ENCODE measurements at regions not wholly inside any gene's neighbourhood (a gene's known extent, or its start where the extent isn't known, plus 50 kb on each side); places are given as distances from the start of the nearest gene placed in this dataset.

- Histone ChIP-seq H3K4me1 (ENCODE audit: control insufficient read depth in 1 of 2, insufficient read depth in 2 of 2, low read length in 2 of 2) (no peaks in the 10 kb centered on the region), H3K14ac (ENCODE audit: low read length) (no peak overlapping the region), H4K8ac (ENCODE audit: low read depth, low read length) (no peak overlapping the region), H4K91ac (ENCODE audit: low read depth, low read length) (no peak overlapping the region), H2BK12ac (ENCODE audit: low read length) (no peak overlapping the region), H2AFZ (ENCODE audit: insufficient read depth, low read length, poor library complexity) (no peak overlapping the region), H3K23ac (ENCODE audit: low read length) (no peak overlapping the region), H3K4me2 (ENCODE audit: low read length) (no peak overlapping the region), H2BK5ac (ENCODE audit: low read depth, low read length, poor library complexity) (no peak overlapping the region), H3K9me3 (ENCODE audit: insufficient read depth, low read depth, low read length) (no peaks in the 10 kb centered on the region), H3K9ac (ENCODE audit: low read length) (no peak overlapping the region), H3K79me1 (ENCODE audit: low read length) (no peaks in the 10 kb centered on the region), H3K18ac (ENCODE audit: low read length) (no peak overlapping the region), H3K4me3 (ENCODE audit: low read depth, low read length) (no peak overlapping the region), H4K12ac (ENCODE audit: low read depth, low read length) (no peak overlapping the region), H3K36me3 (ENCODE audit: control insufficient read depth in 1 of 2, insufficient read depth in 2 of 2, low read length in 2 of 2) (no peaks in the 10 kb centered on the region), H3K79me2 (ENCODE audit: control insufficient read depth, insufficient read depth, low read length, poor library complexity) (no peaks in the 10 kb centered on the region), H2AK5ac (ENCODE audit: low read length) (no peak overlapping the region), H3K4ac (ENCODE audit: low read depth, low read length) (no peak overlapping the region), H2BK120ac (ENCODE audit: insufficient read depth, low read length, poor library complexity) (no peak overlapping the region), H3K27ac (ENCODE audit: low read depth, low read length) (no peak overlapping the region), H3K27me3 (ENCODE audit: insufficient read depth, low read length) (no peaks in the 10 kb centered on the region)
- no CpG with 5 or more reads among the region's 6 CpGs for WGBS (ENCODE audit: extremely low coverage, insufficient coverage, insufficient read length)
- no peak for DNase-seq
Observed at GRCh38 chr10:85168243-85168642, 839.9 kb downstream of the CCSER2 start.

DNA sequence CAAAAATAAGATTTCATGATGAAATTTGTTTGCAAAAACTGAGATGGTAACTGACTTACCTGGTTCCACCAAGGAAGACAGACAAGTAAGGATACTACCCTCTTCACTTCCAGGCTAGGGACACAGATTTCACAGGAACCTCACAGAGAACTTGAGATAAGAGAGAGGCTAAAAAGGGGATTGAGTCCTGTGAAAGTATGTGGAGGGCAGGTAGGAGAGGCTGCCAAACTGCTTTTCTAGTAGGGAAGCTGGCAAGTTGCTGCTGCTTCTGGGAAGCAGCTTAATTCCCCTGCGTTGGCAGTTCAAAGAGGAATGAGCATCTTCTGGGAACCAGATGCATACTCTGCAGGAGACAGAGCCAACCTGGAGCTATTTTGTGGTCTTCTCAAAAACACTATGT, 841.6 kb downstream of the CCSER2 start:
- no peaks in the 10 kb centered on the region for H3K4me1 ChIP-seq (ENCODE audit: control insufficient read depth in 1 of 2, insufficient read depth in 2 of 2, low read length in 2 of 2)
- H2BK120ac ChIP-seq (ENCODE audit: insufficient read depth, low read length, poor library complexity), result no peak overlapping the region
- H3K27me3 ChIP-seq (ENCODE audit: insufficient read depth, low read length), result no peaks in the 10 kb centered on the region
- no peak overlapping the region for H4K91ac ChIP-seq (ENCODE audit: low read depth, low read length)
- H4K8ac ChIP-seq (ENCODE audit: low read depth, low read length), result no peak overlapping the region
- no peak overlapping the region for H3K23ac ChIP-seq (ENCODE audit: low read length)
- no peak overlapping the region for H2BK12ac ChIP-seq (ENCODE audit: low read length)
- H3K4ac ChIP-seq (ENCODE audit: low read depth, low read length), result no peak overlapping the region
- H3K18ac ChIP-seq (ENCODE audit: low read length), result no peak overlapping the region
- H2BK5ac ChIP-seq (ENCODE audit: low read depth, low read length, poor library complexity), result no peak overlapping the region
- H3K27ac ChIP-seq (ENCODE audit: low read depth, low read length), result no peak overlapping the region
- H2AFZ ChIP-seq (ENCODE audit: insufficient read depth, low read length, poor library complexity), result no peak overlapping the region
- no peak overlapping the region for H2AK5ac ChIP-seq (ENCODE audit: low read length)
- no CpG with 5 or more reads among the region's 1 CpG for WGBS (ENCODE audit: extremely low coverage, insufficient coverage, insufficient read length)
- no peaks in the 10 kb centered on the region for H3K9me3 ChIP-seq (ENCODE audit: insufficient read depth, low read depth, low read length)
- DNase-seq, result no peak
- H4K12ac ChIP-seq (ENCODE audit: low read depth, low read length), result no peak overlapping the region
- no peaks in the 10 kb centered on the region for H3K36me3 ChIP-seq (ENCODE audit: control insufficient read depth in 1 of 2, insufficient read depth in 2 of 2, low read length in 2 of 2)
- no peak overlapping the region for H3K4me3 ChIP-seq (ENCODE audit: low read depth, low read length)
- no peak overlapping the region for H3K4me2 ChIP-seq (ENCODE audit: low read length)
- H3K14ac ChIP-seq (ENCODE audit: low read length), result no peak overlapping the region
- H3K79me2 ChIP-seq (ENCODE audit: control insufficient read depth, insufficient read depth, low read length, poor library complexity), result no peaks in the 10 kb centered on the region
- no peaks in the 10 kb centered on the region for H3K79me1 ChIP-seq (ENCODE audit: low read length)
- no peak overlapping the region for H3K9ac ChIP-seq (ENCODE audit: low read length)

GRCh38 chr10:85175635-85176034, 847.2 kb downstream of the CCSER2 start:
- peaks cover 2% of the 10 kb centered on the region for H3K9me3 ChIP-seq (ENCODE audit: insufficient read depth, low read depth, low read length)
- no CpG with 5 or more reads among the region's 1 CpG for WGBS (ENCODE audit: extremely low coverage, insufficient coverage, insufficient read length)
- no peak overlapping the region for H2BK5ac ChIP-seq (ENCODE audit: low read depth, low read length, poor library complexity)
- no peak overlapping the region for H2BK12ac ChIP-seq (ENCODE audit: low read length)
- H3K18ac ChIP-seq (ENCODE audit: low read length), result no peak overlapping the region
- no peak overlapping the region for H2AK5ac ChIP-seq (ENCODE audit: low read length)
- no peaks in the 10 kb centered on the region for H3K4me1 ChIP-seq (ENCODE audit: control insufficient read depth in 1 of 2, insufficient read depth in 2 of 2, low read length in 2 of 2)
- H3K79me2 ChIP-seq (ENCODE audit: control insufficient read depth, insufficient read depth, low read length, poor library complexity), result no peaks in the 10 kb centered on the region
- H3K79me1 ChIP-seq (ENCODE audit: low read length), result no peaks in the 10 kb centered on the region
- no peaks in the 10 kb centered on the region for H3K27me3 ChIP-seq (ENCODE audit: insufficient read depth, low read length)
- no peak overlapping the region for H4K8ac ChIP-seq (ENCODE audit: low read depth, low read length)
- no peak overlapping the region for H3K4ac ChIP-seq (ENCODE audit: low read depth, low read length)
- DNase-seq, result no peak
- H3K14ac ChIP-seq (ENCODE audit: low read length), result no peak overlapping the region
- no peak overlapping the region for H3K27ac ChIP-seq (ENCODE audit: low read depth, low read length)
- H3K9ac ChIP-seq (ENCODE audit: low read length), result no peak overlapping the region
- H3K23ac ChIP-seq (ENCODE audit: low read length), result no peak overlapping the region
- H3K4me3 ChIP-seq (ENCODE audit: low read depth, low read length), result no peak overlapping the region
- no peaks in the 10 kb centered on the region for H3K36me3 ChIP-seq (ENCODE audit: control insufficient read depth in 1 of 2, insufficient read depth in 2 of 2, low read length in 2 of 2)
- H3K4me2 ChIP-seq (ENCODE audit: low read length), result no peak overlapping the region
- H2AFZ ChIP-seq (ENCODE audit: insufficient read depth, low read length, poor library complexity), result no peak overlapping the region
- H2BK120ac ChIP-seq (ENCODE audit: insufficient read depth, low read length, poor library complexity), result no peak overlapping the region
- H4K12ac ChIP-seq (ENCODE audit: low read depth, low read length), result no peak overlapping the region
- H4K91ac ChIP-seq (ENCODE audit: low read depth, low read length), result no peak overlapping the region

DNA sequence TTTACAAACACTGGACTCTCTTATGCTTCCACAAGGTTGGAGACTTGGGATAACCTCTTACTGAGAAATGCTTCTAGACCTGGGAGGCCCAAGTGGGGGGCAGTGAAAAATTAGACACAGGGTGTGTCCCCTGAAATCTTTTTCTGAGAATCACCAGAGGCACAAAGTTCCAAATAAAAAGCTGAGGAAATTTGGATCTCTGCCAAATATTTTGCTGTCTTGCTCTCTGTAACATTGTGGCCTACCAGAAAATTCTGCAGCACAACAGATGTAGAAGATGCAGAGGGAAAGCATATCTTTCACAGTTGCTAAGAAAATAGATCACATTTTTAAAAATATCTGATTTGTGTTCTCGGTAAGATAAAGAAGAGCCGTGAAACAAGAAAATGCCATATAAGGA, 849.4 kb downstream of the CCSER2 start:
- Histone ChIP-seq H2AFZ (ENCODE audit: insufficient read depth, low read length, poor library complexity) (no peak overlapping the region), H3K4me3 (ENCODE audit: low read depth, low read length) (no peak overlapping the region), H2BK12ac (ENCODE audit: low read length) (no peak overlapping the region), H4K12ac (ENCODE audit: low read depth, low read length) (no peak overlapping the region), H3K36me3 (ENCODE audit: control insufficient read depth in 1 of 2, insufficient read depth in 2 of 2, low read length in 2 of 2) (no peaks in the 10 kb centered on the region), H3K79me1 (ENCODE audit: low read length) (no peaks in the 10 kb centered on the region), H3K14ac (ENCODE audit: low read length) (no peak overlapping the region), H4K8ac (ENCODE audit: low read depth, low read length) (no peak overlapping the region), H3K9ac (ENCODE audit: low read length) (no peak overlapping the region), H4K91ac (ENCODE audit: low read depth, low read length) (no peak overlapping the region), H3K18ac (ENCODE audit: low read length) (no peak overlapping the region), H2BK120ac (ENCODE audit: insufficient read depth, low read length, poor library complexity) (no peak overlapping the region), H3K79me2 (ENCODE audit: control insufficient read depth, insufficient read depth, low read length, poor library complexity) (no peaks in the 10 kb centered on the region), H3K9me3 (ENCODE audit: insufficient read depth, low read depth, low read length) (peaks cover 2% of the 10 kb centered on the region), H2BK5ac (ENCODE audit: low read depth, low read length, poor library complexity) (no peak overlapping the region), H3K4ac (ENCODE audit: low read depth, low read length) (no peak overlapping the region), H3K27ac (ENCODE audit: low read depth, low read length) (no peak overlapping the region), H3K27me3 (ENCODE audit: insufficient read depth, low read length) (no peaks in the 10 kb centered on the region), H3K23ac (ENCODE audit: low read length) (no peak overlapping the region), H2AK5ac (ENCODE audit: low read length) (no peak overlapping the region), H3K4me1 (ENCODE audit: control insufficient read depth in 1 of 2, insufficient read depth in 2 of 2, low read length in 2 of 2) (no peaks in the 10 kb centered on the region), H3K4me2 (ENCODE audit: low read length) (no peak overlapping the region)
- no CpG with 5 or more reads among the region's 2 CpGs for WGBS (ENCODE audit: extremely low coverage, insufficient coverage, insufficient read length)
- DNase-seq, result no peak
